SU-DHL-6 (cell line): ENCODE measurements at regions not wholly inside any gene's neighbourhood (a gene's known extent, or its start where the extent isn't known, plus 50 kb on each side); places are given as distances from the start of the nearest gene placed in this dataset.

Source experiments
- H2AFZ ChIP-seq: fragments of 200-600 bp; sonication (generic); 2 replicates; pipeline ENCODE4 v1.6.1; 2014; ENCODE audit warnings: low read depth, mild to moderate bottlenecking, moderate library complexity, mixed read lengths, antibody characterized with exemption, low read length; ENCODE audit not compliant: severe bottlenecking
- H3F3A ChIP-seq: fragments of 200-600 bp; shearing (Covaris generic); 2 replicates; pipeline ENCODE4 v1.6.0; 2016; ENCODE audit warnings: antibody characterized with exemption, mild to moderate bottlenecking; ENCODE audit not compliant: insufficient read depth
- H3K27ac ChIP-seq: fragments of 200-600 bp; sonication (generic); 2 replicates; pipeline ENCODE4 v1.5.1; 2016; ENCODE audit warnings: low read depth, mild to moderate bottlenecking, low read length, moderate library complexity, mixed read lengths
- H3K27me3 ChIP-seq: fragments of 200-600 bp; sonication (generic), shearing (Covaris generic); 2 replicates; pipeline ENCODE4 v1.6.0; 2014; ENCODE audit warnings: mild to moderate bottlenecking, low read length
- H3K36me3 ChIP-seq: fragments of 200-600 bp; sonication (generic); 2 replicates; pipeline ENCODE4 v1.6.1; 2014; ENCODE audit warnings: mild to moderate bottlenecking, low read length, mixed read lengths
- H3K4me2 ChIP-seq: fragments of 300-600, 200-600 bp; shearing (Covaris generic), sonication (generic); 2 replicates; pipeline ENCODE4 v1.6.0; 2014; ENCODE audit warnings: low read length, low read depth, mild to moderate bottlenecking; ENCODE audit not compliant: poor library complexity, severe bottlenecking
- H3K4me3 ChIP-seq: fragments of 200-600 bp; sonication (generic); 2 replicates; pipeline ENCODE4 v1.5.1; 2014; ENCODE audit warnings: antibody characterized with exemption, low read length, mild to moderate bottlenecking, mixed read lengths; ENCODE audit not compliant: insufficient read depth, poor library complexity, severe bottlenecking
- H3K79me2 ChIP-seq: fragments of 200-600 bp; sonication (generic); 2 replicates; pipeline ENCODE4 v1.6.1; 2014; ENCODE audit warnings: mild to moderate bottlenecking, low read length, moderate library complexity; ENCODE audit not compliant: insufficient read depth
- H3K9ac ChIP-seq: fragments of 200-600 bp; sonication (generic); 2 replicates; pipeline ENCODE4 v1.7.0; 2014; ENCODE audit warnings: mild to moderate bottlenecking, low read length
- H3K9me2 ChIP-seq: fragments of 200-600 bp; sonication (generic); replicated peaks from 2 replicates; pipeline ENCODE4 v1.6.1; 2014; ENCODE audit warnings: low read length; ENCODE audit not compliant: insufficient read depth
- H3K9me3 ChIP-seq: fragments of 200-600 bp; sonication (generic); 2 replicates; pipeline ENCODE4 v1.6.1; 2014; ENCODE audit warnings: low read length, mixed read lengths; ENCODE audit not compliant: insufficient read depth
- H4K20me1 ChIP-seq: fragments of 200-600 bp; sonication (generic); 2 replicates; pipeline ENCODE4 v1.6.1; 2014; ENCODE audit warnings: low read depth, mild to moderate bottlenecking, antibody characterized with exemption, low read length, moderate library complexity, mixed read lengths
- CTCF ChIP-seq: fragments of 200-600 bp; sonication (generic); IDR thresholded peaks from one replicate; pipeline ENCODE4 v1.5.1; 2017; ENCODE audit warnings: antibody characterized with exemption, mild to moderate bottlenecking, low read length, moderate library complexity; ENCODE audit not compliant: insufficient read depth, poor library complexity, severe bottlenecking
- EZH2phosphoT487 ChIP-seq: fragments of 200-600 bp; sonication (generic), shearing (Covaris generic); conservative IDR thresholded peaks from 2 replicates; pipeline ENCODE4 v1.6.1; 2018; ENCODE audit warnings: mild to moderate bottlenecking, antibody characterized with exemption, low read length, moderate library complexity, mixed read lengths

DNA sequence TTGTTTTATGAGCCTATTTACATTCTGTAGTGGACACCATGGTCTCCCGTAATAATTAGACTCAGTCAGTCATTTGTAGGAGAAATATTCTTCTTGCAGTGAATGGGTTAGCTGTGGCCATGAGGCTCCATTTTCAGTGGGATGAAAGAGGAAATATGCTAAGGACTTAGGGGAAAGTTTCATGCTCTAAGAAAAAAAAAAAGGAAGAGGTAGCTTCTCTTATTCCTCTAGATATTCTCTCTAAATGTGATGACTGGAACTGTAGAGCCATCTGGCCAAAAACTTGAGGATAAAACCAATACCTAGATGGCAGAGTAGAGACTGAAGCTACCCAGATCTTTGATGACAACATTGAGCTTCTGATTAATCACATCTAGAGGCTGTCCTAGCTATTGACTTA is 75.8 kb upstream of the SESN3 start:
- no peaks in the 10 kb centered on the region for H3K27me3 ChIP-seq
- no peak overlapping the region for H3K4me2 ChIP-seq
- no peak overlapping the region for H3K27ac ChIP-seq
- no peaks in the 10 kb centered on the region for H3K36me3 ChIP-seq
- H3F3A ChIP-seq: no peaks in the 10 kb centered on the region
- H4K20me1 ChIP-seq: no peaks in the 10 kb centered on the region
- no peaks in the 10 kb centered on the region for H3K9me2 ChIP-seq
- TF ChIP-seq EZH2phosphoT487: no peak
- TF ChIP-seq CTCF: no peak
- no peaks in the 10 kb centered on the region for H3K9me3 ChIP-seq
- no peak overlapping the region for H3K4me3 ChIP-seq
- H2AFZ ChIP-seq: no peak overlapping the region
- H3K9ac ChIP-seq: no peak overlapping the region
- no peaks in the 10 kb centered on the region for H3K79me2 ChIP-seq

GRCh38 chr11:95306123-95306522 is 75.1 kb upstream of the SESN3 start:
- H2AFZ ChIP-seq: no peak overlapping the region
- no peak overlapping the region for H3K27ac ChIP-seq
- H3K4me3 ChIP-seq: no peak overlapping the region
- no peaks in the 10 kb centered on the region for H3F3A ChIP-seq
- no peak overlapping the region for H3K9ac ChIP-seq
- H3K36me3 ChIP-seq: no peaks in the 10 kb centered on the region
- no peak overlapping the region for H3K4me2 ChIP-seq
- H3K27me3 ChIP-seq: no peaks in the 10 kb centered on the region
- H3K79me2 ChIP-seq: no peaks in the 10 kb centered on the region
- no peaks in the 10 kb centered on the region for H3K9me3 ChIP-seq
- H4K20me1 ChIP-seq: no peaks in the 10 kb centered on the region
- no peaks in the 10 kb centered on the region for H3K9me2 ChIP-seq
- TF ChIP-seq EZH2phosphoT487: no peak
- TF ChIP-seq CTCF: no peak

DNA sequence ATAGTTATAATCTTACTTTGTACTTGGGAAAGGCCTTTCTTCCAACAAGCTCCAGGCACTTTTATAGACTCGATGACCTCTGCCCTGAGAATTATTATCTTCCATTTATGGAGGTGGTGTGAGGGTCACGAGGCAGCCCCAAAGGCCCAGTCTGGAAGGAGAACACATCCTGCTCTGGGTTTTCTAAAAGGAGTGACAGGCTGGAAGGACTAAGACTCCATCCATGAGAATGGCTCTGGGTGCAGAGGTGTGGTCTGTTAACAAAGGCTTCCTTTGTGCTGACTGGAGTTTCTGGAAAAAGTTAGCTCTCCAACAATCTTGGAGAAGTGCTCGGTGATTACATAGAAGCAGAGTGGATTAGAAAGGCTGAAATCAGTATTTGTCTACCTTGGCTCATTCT is 74.7 kb upstream of the SESN3 start:
- Histone ChIP-seq H3K9me2 (no peaks in the 10 kb centered on the region), H3K4me3 (no peak overlapping the region), H3K79me2 (no peaks in the 10 kb centered on the region), H3K27ac (no peak overlapping the region), H3K27me3 (no peaks in the 10 kb centered on the region), H3K36me3 (no peaks in the 10 kb centered on the region), H4K20me1 (no peaks in the 10 kb centered on the region), H2AFZ (no peak overlapping the region), H3K4me2 (no peak overlapping the region), H3F3A (no peaks in the 10 kb centered on the region), H3K9me3 (no peaks in the 10 kb centered on the region), H3K9ac (no peak overlapping the region)
- no peak for TF ChIP-seq CTCF
- TF ChIP-seq EZH2phosphoT487: no peak

DNA sequence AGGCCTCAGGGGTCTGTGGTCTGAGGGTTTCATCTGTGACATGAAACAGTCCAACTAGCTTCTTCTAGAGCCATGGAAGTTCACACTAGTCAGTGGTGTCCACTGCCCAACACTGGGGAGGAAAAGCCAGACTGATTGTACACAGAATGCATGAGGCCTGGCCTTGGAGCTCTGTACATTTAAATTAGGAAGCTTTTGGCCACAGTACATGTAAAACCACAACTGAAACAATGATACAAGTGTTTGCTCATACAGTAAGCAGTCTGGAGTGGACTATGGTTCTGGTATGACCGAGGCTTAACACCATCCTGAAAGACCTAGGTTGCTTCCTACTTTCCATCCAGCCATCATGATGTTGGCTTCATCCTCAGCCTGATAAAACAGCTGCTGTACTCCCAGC is 73.8 kb upstream of the SESN3 start:
- Histone ChIP-seq H3K27ac (no peak overlapping the region), H3K4me2 (no peak overlapping the region), H3K9me3 (no peaks in the 10 kb centered on the region), H3K4me3 (no peak overlapping the region), H3F3A (no peaks in the 10 kb centered on the region), H3K27me3 (no peaks in the 10 kb centered on the region), H3K9ac (no peak overlapping the region), H3K79me2 (no peaks in the 10 kb centered on the region), H3K36me3 (no peaks in the 10 kb centered on the region), H3K9me2 (no peaks in the 10 kb centered on the region), H2AFZ (no peak overlapping the region), H4K20me1 (no peaks in the 10 kb centered on the region)
- TF ChIP-seq EZH2phosphoT487 (no peak), CTCF (no peak)
